22Rv1 (cell line): ENCODE measurements at regions not wholly inside any gene's neighbourhood (a gene's known extent, or its start where the extent isn't known, plus 50 kb on each side); places are given as distances from the start of the nearest gene placed in this dataset.

ENCODE experiments used
- CTCF ChIP-seq: fragments of 450-650 bp; IDR thresholded peaks from 2 replicates; pipeline ENCODE4 v1.5.1; 2017; ENCODE audit warnings: mild to moderate bottlenecking
- ZFX ChIP-seq: fragments of 450-650 bp; IDR thresholded peaks from 2 replicates; pipeline ENCODE4 v1.6.1; 2017; ENCODE audit warnings: antibody characterized with exemption, borderline replicate concordance

GRCh38 chr2:181738074-181738473, 57.8 kb upstream of the NEUROD1 start:
- TF ChIP-seq CTCF (0 out of 2 replicates have a peak, but pooled peaks have one; percentile 8), ZFX (no peak)
